CD14-positive monocyte (primary cell): ENCODE measurements at regions not wholly inside any gene's neighbourhood (a gene's known extent, or its start where the extent isn't known, plus 50 kb on each side); places are given as distances from the start of the nearest gene placed in this dataset.

Experiments
- DNase-seq, 3 donors: peaks; one replicate each; pipeline ENCODE4 v3.0.0-alpha.2; 2011 to 2022
- H2AFZ ChIP-seq: 2 replicates; pipeline ENCODE4 v1.6.0; 2012; ENCODE audit warnings: mild to moderate bottlenecking, low read depth, low read length, inconsistent platforms; ENCODE audit not compliant: insufficient read depth, poor library complexity, severe bottlenecking
- H3K27ac ChIP-seq, 2 donors: 1 replicate in 1 of 2; 2 replicates in 1 of 2; pipeline ENCODE4 v1.5.1; 2012 to 2013; ENCODE audit warnings: low read length in 2 of 2, control low read depth in 1 of 2, inconsistent platforms in 1 of 2, low read depth in 1 of 2, mild to moderate bottlenecking in 1 of 2
- H3K27me3 ChIP-seq, 2 donors: one replicate each; pipeline versions ENCODE4 v1.6.0 to v1.6.1; 2011 to 2013; ENCODE audit warnings: low read length in 2 of 2; ENCODE audit not compliant: control insufficient read depth in 2 of 2, insufficient read depth in 2 of 2
- H3K36me3 ChIP-seq, 2 donors: replicated peaks in 1 of 2; 1 replicate in 1 of 2; 2 replicates in 1 of 2; pipeline versions ENCODE4 v1.5.1 to v1.6.1; 2012 to 2013; ENCODE audit warnings: low read length in 2 of 2, control low read depth in 1 of 2, inconsistent platforms in 1 of 2, mild to moderate bottlenecking in 1 of 2; ENCODE audit not compliant: insufficient read depth in 2 of 2, control insufficient read depth in 1 of 2
- H3K4me1 ChIP-seq, 2 donors: 1 replicate in 1 of 2; 2 replicates in 1 of 2; pipeline versions ENCODE4 v1.5.1 to v1.6.1; 2012 to 2013; ENCODE audit warnings: low read length in 2 of 2, control low read depth in 1 of 2, inconsistent platforms in 1 of 2, mild to moderate bottlenecking in 1 of 2, moderate library complexity in 1 of 2; ENCODE audit not compliant: insufficient read depth in 2 of 2, control insufficient read depth in 1 of 2
- H3K4me2 ChIP-seq: replicated peaks from 2 replicates; pipeline ENCODE3; 2012; ENCODE audit warnings: low read length, moderate library complexity, mild to moderate bottlenecking; ENCODE audit not compliant: poor library complexity, severe bottlenecking; ENCODE audit errors: extremely low read depth
- H3K4me3 ChIP-seq, 3 experiments: fragments of 200-600 bp in 1 of 3; sonication (generic) in 1 of 3; replicated peaks in 1 of 3; 1 replicate in 2 of 3; 2 replicates in 1 of 3; pipeline ENCODE4 v1.5.1; 2011 to 2013; ENCODE audit warnings: low read length in 3 of 3, mild to moderate bottlenecking in 3 of 3, control low read depth in 2 of 3, low read depth in 2 of 3, inconsistent platforms in 1 of 3, moderate library complexity in 1 of 3
- H3K79me2 ChIP-seq: 2 replicates; pipeline ENCODE4 v1.6.0; 2012; ENCODE audit warnings: mild to moderate bottlenecking, control low read depth, inconsistent platforms, low read length, moderate library complexity; ENCODE audit not compliant: insufficient read depth
- H3K9ac ChIP-seq: 2 replicates; pipeline ENCODE4 v1.6.0; 2017; ENCODE audit warnings: low read length, mild to moderate bottlenecking; ENCODE audit not compliant: insufficient read depth, poor library complexity, severe bottlenecking
- H3K9me3 ChIP-seq, 2 donors: replicated peaks in 1 of 2; 1 replicate in 1 of 2; 2 replicates in 1 of 2; pipeline versions ENCODE4 v1.5.1 to v1.6.1; 2012 to 2013; ENCODE audit warnings: low read length in 2 of 2, control low read depth in 1 of 2; ENCODE audit not compliant: control insufficient read depth in 1 of 2, insufficient read depth in 1 of 2
- H4K20me1 ChIP-seq: 2 replicates; pipeline ENCODE4 v1.6.0; 2012; ENCODE audit warnings: mild to moderate bottlenecking, low read length, control low read depth, moderate library complexity; ENCODE audit not compliant: insufficient read depth
- H3K27ac Mint-ChIP-seq, 7 donors: one replicate each; pipeline ENCODE4 v1.8.0; 2020; ENCODE audit warnings: mild to moderate bottlenecking in 7 of 7, mixed read lengths in 7 of 7, moderate library complexity in 6 of 7, inconsistent platforms in 2 of 7
- H3K27me3 Mint-ChIP-seq, 3 donors: one replicate each; pipeline ENCODE4 v1.8.0; 2021 to 2022; ENCODE audit warnings: low read depth in 3 of 3, mild to moderate bottlenecking in 3 of 3, mixed read lengths in 3 of 3, moderate library complexity in 3 of 3, inconsistent platforms in 1 of 3
- H3K36me3 Mint-ChIP-seq, 2 donors: one replicate each; pipeline ENCODE4 v1.8.0; 2020; ENCODE audit warnings: mixed read lengths in 2 of 2, inconsistent platforms in 1 of 2, mild to moderate bottlenecking in 1 of 2
- H3K4me1 Mint-ChIP-seq: one replicate; pipeline ENCODE4 v1.8.0; 2020; ENCODE audit warnings: mild to moderate bottlenecking, mixed read lengths
- H3K4me3 Mint-ChIP-seq, 2 donors: one replicate each; pipeline ENCODE4 v1.8.0; 2020; ENCODE audit warnings: mild to moderate bottlenecking in 2 of 2, mixed read lengths in 2 of 2, moderate library complexity in 1 of 2
- H3K9me3 Mint-ChIP-seq, 7 donors: one replicate each; pipeline ENCODE4 v1.8.0; 2020 to 2022; ENCODE audit warnings: mixed read lengths in 7 of 7, mild to moderate bottlenecking in 6 of 7, moderate library complexity in 6 of 7, inconsistent platforms in 2 of 7
- WGBS: methylation state at CpG from one replicate; pipeline ENCODE4 v1.1.5; 2013; ENCODE audit warnings: missing lambda C conversion rate; ENCODE audit not compliant: insufficient coverage; 5-methylcytosine and 5-hydroxymethylcytosine counted together
- intact Hi-C, 2 donors: fragments of 100-400 bp; cut with micrococcal nuclease; formaldehyde crosslinking; loops; one replicate each; pipeline versions ENCODE4 v1.15.0 to v1.15.1; 2023
- TF ChIP-seq, protein P1 (sequence below): fragments of 200-600 bp; IDR thresholded peaks from one replicate; pipeline ENCODE4 v1.8.0; 2022; ENCODE audit warnings: antibody characterized with exemption, mild to moderate bottlenecking

GRCh38 chr2:80725001-80725400, 420.4 kb upstream of the LRRTM1 start:
- H3K27me3 ChIP-seq, result no peaks in the 10 kb centered on the region
- H3K79me2 ChIP-seq, result no peaks in the 10 kb centered on the region
- peaks cover 15 to 19% of the 10 kb centered on the region in 2 donors for H3K9me3 ChIP-seq
- H2AFZ ChIP-seq, result no peak overlapping the region
- DNase-seq, result no peak
- H3K9me3 Mint-ChIP-seq, result peaks cover 0 to 16% (median 5%) of the 10 kb centered on the region in 7 donors
- no peak overlapping the region for H3K4me2 ChIP-seq
- TF ChIP-seq, protein P1, sequence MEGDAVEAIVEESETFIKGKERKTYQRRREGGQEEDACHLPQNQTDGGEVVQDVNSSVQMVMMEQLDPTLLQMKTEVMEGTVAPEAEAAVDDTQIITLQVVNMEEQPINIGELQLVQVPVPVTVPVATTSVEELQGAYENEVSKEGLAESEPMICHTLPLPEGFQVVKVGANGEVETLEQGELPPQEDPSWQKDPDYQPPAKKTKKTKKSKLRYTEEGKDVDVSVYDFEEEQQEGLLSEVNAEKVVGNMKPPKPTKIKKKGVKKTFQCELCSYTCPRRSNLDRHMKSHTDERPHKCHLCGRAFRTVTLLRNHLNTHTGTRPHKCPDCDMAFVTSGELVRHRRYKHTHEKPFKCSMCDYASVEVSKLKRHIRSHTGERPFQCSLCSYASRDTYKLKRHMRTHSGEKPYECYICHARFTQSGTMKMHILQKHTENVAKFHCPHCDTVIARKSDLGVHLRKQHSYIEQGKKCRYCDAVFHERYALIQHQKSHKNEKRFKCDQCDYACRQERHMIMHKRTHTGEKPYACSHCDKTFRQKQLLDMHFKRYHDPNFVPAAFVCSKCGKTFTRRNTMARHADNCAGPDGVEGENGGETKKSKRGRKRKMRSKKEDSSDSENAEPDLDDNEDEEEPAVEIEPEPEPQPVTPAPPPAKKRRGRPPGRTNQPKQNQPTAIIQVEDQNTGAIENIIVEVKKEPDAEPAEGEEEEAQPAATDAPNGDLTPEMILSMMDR, result no peak
- no peak overlapping the region for H3K27ac ChIP-seq
- H3K9ac ChIP-seq, result no peak overlapping the region
- WGBS, result no CpG with 5 or more reads among the region's 1 CpG
- H3K27ac Mint-ChIP-seq, result no peak overlapping the region
- H3K27me3 Mint-ChIP-seq, result no peaks in the 10 kb centered on the region
- H3K36me3 Mint-ChIP-seq, result no peaks in the 10 kb centered on the region
- H3K4me3 ChIP-seq, result no peak overlapping the region
- H3K4me3 Mint-ChIP-seq, result no peak overlapping the region
- H3K4me1 Mint-ChIP-seq, result no peaks in the 10 kb centered on the region
- H3K36me3 ChIP-seq, result no peaks in the 10 kb centered on the region
- H3K4me1 ChIP-seq, result no peaks in the 10 kb centered on the region
- intact Hi-C loops, result no loop called here
- H4K20me1 ChIP-seq, result no peaks in the 10 kb centered on the region

GRCh38 chr2:80722803-80723202, 418.3 kb upstream of the LRRTM1 start:
- WGBS, result 93% methylated on average over 2 of the region's 2 CpGs
- TF ChIP-seq, protein P1, result no peak
- H3K4me3 Mint-ChIP-seq, result no peak overlapping the region
- peaks cover 14 to 17% of the 10 kb centered on the region in 2 donors for H3K9me3 ChIP-seq
- no peaks in the 10 kb centered on the region for H3K27me3 Mint-ChIP-seq
- no peaks in the 10 kb centered on the region for H3K36me3 ChIP-seq
- no peak overlapping the region for H3K4me3 ChIP-seq
- H3K27ac Mint-ChIP-seq, result no peak overlapping the region
- intact Hi-C loops, result no loop called here
- no peak overlapping the region for H3K4me2 ChIP-seq
- no peaks in the 10 kb centered on the region for H3K4me1 Mint-ChIP-seq
- no peaks in the 10 kb centered on the region for H4K20me1 ChIP-seq
- no peak overlapping the region for H2AFZ ChIP-seq
- no peak overlapping the region for H3K27ac ChIP-seq
- H3K79me2 ChIP-seq, result no peaks in the 10 kb centered on the region
- H3K27me3 ChIP-seq, result no peaks in the 10 kb centered on the region
- H3K9me3 Mint-ChIP-seq, result peaks cover 0 to 21% (median 7%) of the 10 kb centered on the region in 7 donors
- H3K36me3 Mint-ChIP-seq, result no peaks in the 10 kb centered on the region
- DNase-seq, result no peak
- no peak overlapping the region for H3K9ac ChIP-seq
- H3K4me1 ChIP-seq, result no peaks in the 10 kb centered on the region
